ENCODE measurements at regions not wholly inside any gene's neighbourhood (a gene's known extent, or its start where the extent isn't known, plus 50 kb on each side); places are given as distances from the start of the nearest gene placed in this dataset.
"Not testable (repeated sequence)": the region's sequence is repeated elsewhere in the genome, so short reads cannot be mapped to it uniquely, and the experiment has no call there.

DNA sequence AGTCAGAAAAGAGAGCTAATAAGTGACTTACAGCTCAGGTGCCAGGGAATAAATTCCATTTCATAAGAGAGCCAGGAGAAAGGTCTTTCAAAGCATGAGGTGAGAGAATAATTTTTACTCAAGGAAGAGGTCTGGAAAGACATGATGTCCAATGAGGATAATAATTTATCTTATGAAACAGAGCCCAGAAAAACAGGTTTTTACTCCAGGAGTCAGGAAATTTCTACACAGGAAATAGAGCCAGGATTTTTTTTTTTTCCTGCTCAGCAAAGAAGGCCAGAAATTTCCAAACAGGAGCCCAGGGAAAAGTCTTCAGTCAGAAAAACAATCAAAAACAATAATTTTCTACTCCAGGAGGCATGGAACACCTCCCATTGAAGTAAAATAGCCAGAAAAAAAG lies 1185.7 kb upstream of the TSPY4 start:
- DNase-seq: no peak

DNA sequence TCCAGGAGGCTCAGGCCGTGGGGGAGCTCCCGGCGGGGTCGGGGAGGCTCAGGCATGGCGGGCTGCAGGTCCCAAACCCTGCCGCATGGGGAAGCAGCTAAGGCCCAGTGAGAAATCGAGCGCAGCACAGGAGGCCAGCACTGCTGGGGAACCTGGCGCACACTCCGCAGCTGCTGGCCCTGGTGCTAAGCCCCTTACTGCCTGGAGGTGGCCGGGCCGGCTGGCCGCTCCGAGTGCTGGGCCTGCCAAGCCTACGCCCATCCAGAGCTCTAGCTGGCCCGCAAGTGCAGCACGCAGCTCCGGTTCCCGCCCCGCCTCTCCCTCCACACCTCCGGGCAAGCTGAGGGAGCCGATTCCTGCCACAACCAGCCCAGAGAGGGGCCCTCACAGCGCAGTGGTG lies 1208.7 kb upstream of the TSPY4 start:
- no peak for DNase-seq

DNA sequence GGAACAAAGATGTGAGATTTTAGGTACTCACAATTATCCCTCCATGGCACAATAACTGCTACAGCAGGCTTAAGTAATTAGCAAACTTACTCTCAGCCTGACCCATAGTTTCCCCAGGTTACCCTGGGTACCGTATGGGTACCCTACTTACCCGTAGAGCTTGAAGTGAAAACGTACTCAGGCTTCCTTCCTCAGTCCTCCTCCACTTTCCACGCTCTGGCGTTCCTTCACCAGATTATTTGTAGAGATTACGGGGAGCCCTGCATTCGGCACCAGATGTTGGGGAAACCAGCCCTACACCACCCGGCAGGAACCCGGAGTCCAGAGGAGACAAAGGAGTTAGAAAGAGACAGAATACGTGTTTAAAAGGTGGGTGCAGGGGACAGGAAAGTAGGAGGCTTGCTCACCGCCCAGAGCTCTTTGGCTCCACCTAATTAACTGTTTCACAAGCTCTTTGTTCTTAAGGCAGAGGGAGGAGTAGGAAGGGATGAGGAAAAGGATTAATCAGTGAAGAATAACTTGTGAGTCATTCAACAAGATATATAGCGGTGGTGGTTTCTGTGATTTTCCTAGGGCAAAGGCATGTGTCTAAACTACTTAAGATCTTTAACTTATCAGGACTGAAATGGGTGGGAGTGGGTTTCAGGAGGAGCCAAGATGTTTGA lies 1211.2 kb upstream of the TSPY4 start:
- DNase-seq: no peak

DNA sequence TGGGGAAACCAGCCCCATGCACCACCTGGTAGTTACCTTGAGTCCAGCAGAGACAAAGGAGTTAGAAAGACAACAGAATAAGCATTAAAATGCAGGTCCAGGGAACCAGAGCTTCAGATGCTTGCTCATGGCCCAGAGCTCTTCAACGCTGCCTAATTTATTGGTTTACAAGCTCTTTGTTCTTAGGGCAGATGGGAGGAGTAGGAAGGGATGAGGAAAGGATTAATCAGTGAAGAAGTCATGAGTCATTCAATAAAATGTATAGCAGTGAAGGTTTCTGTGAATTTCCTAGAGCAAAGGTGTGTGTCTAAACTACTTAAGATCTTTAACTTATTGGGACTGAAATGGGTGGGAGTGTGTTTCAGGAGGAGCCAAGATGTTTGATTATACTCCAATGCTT lies 1210.3 kb upstream of the AMELY start:
- DNase-seq: no peak

DNA sequence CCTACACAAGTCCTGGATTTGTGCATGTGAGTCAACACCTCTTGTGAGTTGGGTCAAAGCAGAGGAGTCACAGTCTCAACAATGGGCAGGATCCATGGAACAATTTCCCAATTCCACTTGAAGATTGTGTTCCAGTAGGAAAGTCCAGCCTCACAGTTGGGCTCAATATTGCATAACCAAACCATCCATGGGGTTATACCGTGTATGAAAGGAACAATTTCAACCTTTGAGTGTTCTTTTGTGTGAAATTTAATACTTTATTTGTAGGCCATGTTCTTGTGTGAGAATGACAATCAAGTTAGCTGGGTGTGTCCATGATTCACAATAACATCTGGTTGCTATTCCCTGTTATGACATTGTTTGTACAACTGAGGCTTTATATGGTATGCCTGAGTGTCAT lies 1182.9 kb upstream of the AMELY start:
- DNase-seq: no peak

DNA sequence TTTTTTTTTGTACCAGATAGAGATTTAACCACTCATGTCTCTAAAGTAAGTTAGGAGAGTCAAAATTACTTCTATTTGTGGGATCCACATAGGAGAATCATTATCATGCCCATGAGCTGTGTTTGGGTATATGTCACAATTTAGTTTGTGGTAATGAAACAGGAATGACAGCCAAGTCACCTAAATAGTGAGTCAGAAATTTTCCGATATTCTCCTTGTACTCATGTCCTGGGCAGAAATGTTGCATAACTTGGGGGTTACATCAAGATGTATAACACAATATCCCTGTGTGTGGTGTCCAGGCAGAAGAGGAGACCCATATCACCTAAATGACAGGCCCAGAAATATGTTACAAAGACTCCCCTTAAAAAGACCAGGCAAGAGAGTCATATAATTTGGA lies 1181.4 kb upstream of the AMELY start:
- no peak for DNase-seq

DNA sequence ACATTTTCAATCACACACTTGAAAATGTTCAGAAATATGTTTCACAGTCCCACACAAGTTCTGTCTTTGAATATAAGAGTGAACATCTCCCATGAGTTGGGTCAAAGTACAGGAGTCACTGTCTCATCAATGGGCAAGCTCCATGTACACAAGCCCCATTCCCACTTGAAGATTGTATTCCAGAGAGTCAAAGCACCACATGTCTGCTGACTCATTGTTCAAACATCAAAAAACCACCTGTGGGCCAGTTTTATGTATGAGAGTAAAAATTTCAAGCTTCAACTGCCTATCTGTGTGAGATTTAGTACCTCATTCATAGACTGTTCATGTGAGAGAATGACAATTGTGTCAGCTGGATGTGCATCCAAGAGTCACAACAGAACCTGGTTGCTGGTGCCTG lies 1174.4 kb upstream of the AMELY start:
- no peak for DNase-seq

DNA sequence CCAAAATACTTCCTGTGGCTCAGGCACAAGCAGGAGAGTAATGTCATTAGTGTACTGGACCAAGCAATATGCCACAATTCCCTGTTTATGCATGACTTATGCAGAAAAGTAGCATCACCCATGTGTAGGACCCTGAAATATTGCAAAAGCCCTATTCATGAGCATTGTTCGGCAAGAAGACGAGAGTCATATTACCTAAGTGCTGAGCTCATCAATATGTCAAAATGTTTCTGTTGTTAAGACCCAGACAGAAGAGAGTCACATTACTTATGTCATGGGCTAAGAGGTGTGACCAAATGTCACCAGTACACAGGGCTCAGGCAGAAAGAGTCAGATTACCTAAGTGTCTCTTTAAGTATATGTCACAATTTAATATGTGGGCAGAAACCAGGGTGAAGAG lies 1172.6 kb upstream of the AMELY start:
- DNase-seq: no peak

DNA sequence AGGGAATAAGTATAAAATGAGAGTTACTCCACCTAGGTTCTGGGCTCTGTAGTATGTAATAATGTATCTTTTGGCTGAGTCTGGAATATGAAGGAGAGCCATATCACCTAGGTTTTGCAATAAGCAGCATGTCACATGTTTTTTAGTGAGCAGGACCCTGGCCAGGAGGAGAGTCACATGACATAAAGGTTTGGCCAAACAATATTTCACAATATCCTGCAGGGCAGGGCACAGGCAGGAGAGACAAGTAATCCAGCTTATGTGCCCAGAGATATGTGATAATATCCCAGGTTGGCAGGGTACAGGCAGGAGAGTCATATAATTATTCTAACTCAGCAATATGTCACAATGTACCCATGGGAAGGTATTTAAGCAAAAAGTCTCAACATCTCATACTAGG lies 1169.6 kb upstream of the AMELY start:
- DNase-seq: no peak

DNA sequence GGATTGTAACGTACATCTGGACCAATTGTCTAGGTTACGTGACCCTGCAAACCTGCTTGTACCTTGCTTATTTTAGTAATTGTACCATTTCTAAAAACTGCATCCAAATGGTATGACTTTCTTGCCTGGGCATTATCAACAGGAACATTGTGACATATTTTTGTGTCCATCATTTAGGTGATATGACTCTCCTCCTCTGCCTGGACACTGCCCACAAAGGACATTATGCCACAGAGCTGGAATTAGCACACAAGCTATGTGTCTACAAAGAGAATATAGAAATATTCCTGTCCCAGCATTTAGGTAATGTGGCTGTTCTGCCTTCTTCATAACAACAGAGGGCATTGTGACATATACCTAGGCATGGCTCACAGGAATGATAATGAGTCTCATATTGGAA lies 1153.7 kb upstream of the AMELY start:
- no peak for DNase-seq

DNA sequence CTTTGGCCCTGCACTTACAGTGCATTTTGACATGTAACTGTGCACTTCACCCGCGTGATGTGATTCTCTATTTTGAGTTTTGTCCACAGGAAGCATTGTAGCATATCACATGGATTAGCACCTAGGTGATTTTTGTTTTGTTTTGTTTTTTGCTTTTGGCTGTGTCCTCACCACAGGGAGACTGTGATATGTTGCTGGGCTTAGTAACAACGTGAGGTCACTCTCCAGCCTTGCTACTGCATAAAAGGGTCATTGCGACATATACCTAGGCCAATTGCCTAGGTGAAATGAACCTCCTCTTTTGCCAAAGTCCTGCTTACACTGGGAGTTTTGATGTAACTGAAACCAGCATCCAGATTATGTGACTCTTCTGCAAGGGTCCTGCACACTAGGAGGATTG lies 1152.9 kb upstream of the AMELY start:
- DNase-seq: no peak

DNA sequence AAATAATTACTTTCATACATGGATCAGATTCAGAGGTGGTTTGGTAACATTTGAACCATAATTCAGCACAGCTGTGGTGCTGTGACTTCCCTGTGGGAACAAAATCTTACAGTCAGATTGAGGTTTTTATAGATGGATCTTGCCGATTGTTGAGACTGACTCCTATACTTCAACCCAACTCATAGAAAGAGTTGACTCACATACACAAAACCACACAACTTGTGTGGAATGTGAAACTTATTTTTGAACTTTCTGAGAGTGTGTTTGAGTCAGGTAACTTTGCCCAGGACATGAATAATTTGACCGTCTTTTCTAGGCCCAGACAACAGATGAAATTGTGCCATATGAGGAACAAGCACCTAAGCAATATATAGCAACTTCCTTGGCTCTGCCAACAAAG lies 1152.4 kb upstream of the AMELY start:
- DNase-seq: no peak

DNA sequence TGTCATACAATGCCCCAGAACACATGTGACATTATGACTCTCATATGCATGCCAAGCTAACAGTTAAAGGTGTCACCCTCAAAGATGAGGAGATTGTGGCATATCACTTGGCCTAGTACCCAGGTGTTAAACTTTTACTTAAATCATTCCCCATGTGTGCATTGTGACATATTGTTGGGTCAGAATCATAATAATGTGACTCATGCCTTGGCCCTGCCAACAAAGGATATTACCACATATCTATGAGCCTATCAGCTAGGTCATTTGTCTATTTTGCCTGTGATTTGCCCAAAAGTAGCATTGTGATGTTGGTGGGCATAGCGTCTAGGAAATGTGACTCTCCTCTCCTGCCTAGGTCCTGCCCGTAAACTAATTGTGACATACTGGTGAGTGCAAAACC lies 1147.1 kb upstream of the AMELY start:
- no peak for DNase-seq

DNA sequence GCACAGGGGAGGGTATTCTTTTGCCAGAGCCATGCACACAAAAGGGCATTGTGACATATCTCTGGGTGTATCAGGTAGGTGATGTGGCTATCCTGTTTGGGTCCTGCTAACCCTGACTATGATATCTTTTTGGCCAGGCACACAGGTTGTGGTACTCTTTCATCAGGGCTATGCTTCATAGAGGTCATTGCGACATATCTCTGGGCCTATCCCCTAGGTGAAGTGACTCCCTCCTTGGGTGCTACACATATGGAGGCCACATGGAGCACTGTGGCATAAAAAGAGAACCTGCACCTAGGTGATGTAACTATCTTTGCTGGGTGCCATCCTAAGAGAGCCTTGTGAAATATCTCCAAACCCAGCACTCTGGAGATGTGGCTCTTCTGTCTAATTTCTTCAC lies 1139.8 kb upstream of the AMELY start:
- DNase-seq: no peak

DNA sequence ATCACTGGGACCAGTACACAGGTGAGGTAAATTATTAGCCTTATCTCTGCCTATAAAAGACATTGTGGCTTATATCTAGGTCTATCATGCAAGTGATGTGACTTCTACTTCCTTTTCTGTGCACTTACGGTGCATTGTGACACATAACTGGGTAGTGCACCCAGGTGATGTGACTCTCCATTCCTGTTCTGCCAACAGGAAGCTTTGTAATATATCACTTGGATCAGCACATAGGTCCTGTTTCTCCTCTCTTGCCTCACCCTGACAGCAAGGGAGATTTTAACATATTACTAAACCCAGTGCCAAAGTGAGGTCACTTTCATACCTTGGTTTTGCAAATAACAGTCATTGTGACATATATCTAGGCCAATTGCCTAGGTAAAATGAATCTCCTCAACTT lies 1129.7 kb upstream of the AMELY start:
- DNase-seq: no peak

DNA sequence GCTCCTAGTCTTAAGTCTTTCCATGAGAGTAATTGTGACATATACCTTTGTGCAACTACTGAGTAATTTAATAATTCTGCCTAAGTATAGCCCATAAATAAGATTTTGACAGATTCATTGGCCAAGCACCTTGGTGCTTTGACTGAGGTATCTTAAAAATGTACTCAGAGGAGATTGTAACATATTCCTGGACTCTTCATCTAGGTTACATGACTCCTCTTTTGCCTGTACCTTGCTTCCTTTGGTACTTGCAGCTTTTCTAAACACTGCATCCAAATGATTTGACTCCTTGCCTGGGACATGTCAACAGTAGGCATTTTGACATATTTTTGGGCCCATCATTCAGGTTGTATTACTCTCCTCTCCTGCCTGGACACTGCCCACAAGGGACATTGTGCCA lies 1125.0 kb upstream of the AMELY start:
- DNase-seq: no peak

DNA sequence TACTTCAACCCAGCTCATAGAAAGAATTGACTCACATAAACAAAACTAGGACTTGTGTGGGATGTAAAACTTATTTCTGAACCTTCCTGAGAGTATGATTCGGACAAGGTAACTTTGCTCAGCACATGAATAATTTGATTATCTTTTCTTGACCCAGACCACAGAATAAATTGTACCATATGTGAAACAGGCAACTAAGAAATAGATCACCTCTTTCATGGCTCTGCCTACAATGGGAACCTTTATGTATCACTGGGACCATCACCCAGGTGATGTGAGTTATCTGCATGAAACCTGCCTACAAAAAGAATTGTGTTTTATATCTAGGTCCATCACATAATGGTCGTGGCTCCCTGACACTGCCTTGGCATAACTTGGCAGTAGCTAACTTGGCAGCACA lies 1124.1 kb upstream of the AMELY start:
- DNase-seq: no peak

DNA sequence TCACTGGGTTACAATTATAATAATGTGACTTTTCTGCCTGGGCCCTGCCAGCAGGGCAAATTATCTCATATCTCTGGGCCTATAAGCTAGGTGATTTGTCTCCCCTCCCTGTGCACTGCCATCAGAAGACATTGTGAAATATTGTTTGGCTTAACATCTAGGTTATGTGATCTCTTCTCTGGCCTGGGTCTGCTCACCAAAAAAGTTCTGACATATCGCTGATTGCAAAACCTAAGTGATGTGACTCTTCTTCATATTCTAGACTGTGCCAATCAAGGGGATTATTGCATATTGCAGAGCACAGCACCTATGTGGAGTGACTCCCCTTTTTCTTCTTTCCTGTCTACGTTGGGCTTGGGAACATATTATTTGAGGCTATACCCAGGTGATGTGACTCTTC lies 1123.1 kb upstream of the AMELY start:
- DNase-seq: no peak

DNA sequence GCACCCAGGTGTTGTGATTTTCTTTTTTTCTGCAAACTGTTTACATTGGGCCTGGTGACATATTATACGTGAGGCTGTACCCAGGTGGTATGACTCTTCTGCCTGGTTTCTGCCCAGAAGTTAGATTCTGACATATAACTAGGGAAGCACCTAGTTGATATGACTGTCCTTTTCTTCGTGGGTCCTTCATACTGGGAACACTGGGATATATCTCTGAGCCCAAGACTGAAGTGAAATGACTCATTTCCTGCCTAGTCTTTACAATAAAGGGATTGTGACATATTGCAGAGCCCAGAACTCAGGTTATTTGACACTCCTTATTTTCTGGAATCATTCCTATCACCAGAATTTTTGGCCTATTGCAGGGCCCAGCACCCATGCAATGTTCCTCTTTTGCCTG lies 1121.6 kb upstream of the AMELY start:
- DNase-seq: no peak

DNA sequence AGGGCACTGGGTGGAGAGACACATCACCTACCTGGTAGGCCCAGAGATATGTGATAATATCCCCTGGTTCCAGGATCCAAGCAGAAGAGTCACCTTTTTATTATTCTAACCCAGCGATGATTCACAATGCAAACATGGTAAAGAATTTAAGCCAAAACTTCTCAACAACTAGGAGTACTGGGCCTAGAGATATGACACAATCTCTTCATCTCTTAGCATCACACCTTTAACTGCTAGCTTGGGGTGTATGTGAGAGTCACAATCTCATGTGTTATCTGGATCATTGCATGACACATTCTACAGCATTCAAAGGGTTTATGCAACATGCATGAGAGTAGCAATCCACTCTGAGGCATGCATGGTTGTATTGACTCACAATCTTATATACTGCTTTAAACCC lies 1109.0 kb upstream of the AMELY start:
- DNase-seq: no peak

DNA sequence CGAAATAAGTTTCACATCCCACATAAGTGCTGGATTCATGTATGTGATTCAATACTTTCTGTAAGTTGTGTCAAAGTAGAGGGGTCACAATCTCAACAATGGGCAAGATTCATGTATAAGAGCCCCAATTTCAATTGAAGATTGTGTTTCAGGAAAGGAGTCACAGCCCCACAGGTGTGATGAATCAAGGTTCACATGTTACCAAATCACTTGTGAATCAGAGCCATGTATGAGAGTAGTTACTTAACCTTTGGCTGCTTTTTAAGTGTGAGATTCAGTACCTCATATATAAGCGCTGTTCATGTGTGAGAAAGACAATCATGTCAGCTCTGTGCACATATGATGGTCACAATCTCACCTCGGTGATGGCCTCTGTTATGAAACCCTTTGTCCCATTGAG lies 1100.0 kb upstream of the AMELY start:
- DNase-seq: no peak

DNA sequence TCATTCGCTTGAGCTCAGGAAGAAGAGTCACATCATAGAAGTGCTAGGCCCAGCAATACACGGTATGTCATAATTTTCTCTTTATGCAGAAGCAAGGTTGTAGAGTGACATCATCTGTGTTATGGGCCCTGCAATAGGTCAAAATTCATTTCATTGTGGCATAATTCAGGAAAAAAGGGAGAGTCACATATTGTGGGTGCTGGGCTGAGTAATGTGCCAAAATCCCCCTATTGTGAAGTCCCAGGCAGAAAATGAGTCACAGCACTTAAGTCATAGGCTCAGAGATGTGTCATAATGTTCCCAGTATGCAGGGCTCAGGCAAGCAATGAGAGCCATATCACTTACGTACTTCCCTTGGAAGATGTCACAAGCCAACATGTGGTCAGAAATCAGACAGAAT lies 1092.6 kb upstream of the AMELY start:
- DNase-seq: no peak

DNA sequence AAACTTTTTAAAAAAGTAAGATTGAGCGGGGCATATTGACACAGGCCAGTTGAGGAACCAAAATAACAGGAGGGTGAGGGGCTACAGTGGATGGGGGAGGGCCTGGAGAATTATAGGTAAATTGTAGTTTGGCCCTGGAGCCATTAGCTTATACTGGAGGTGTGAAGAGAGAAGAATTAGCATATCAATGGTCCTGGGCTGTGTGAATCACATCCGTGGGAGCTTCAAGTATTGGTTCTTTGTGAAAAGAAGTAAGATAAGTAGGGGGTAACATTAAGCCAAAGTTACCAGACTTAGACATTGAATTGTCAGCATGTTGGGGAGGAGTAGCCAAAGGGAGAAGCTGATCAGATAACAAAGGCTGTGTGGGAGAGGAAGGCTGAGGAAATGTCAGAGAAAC lies 1085.2 kb upstream of the AMELY start:
- DNase-seq: no peak

DNA sequence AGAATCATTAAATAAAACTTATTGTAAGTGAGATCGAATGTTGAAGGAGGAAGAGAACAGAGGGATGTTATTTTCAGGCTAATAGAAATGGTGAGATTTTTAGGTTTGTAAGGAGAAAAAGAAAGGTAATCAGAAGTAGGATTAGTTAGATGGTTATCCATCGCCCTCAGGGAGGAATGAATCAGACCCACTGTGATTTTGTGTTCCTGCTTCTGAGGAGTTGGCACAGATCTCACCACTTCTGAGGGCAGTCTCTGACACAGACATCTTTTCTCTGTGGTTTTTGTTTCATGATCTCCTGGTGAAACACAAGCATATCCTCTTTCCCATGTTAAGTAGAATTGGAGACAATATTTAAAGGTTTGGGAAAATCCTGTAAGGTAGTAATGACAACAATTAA lies 1083.2 kb upstream of the AMELY start:
- DNase-seq: not testable (repeated sequence)

DNA sequence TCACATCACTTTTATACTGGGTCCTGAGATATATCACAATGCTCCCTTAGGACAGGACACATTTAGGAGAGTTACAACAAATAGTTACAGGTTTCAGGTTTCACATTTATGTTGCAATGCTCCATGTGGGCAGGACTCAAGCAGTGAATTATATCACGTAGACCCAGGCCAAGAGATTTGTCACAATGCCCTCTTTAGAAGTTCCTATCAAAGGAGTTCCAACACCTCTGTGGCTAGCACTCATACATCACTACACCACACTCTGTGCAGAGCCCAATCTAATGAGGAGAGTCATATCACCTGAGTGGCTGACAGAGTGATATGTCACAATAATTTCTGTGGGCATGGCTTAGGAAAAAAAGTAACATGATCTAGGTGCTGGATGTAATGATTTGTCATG lies 1068.2 kb upstream of the AMELY start:
- no peak for DNase-seq

DNA sequence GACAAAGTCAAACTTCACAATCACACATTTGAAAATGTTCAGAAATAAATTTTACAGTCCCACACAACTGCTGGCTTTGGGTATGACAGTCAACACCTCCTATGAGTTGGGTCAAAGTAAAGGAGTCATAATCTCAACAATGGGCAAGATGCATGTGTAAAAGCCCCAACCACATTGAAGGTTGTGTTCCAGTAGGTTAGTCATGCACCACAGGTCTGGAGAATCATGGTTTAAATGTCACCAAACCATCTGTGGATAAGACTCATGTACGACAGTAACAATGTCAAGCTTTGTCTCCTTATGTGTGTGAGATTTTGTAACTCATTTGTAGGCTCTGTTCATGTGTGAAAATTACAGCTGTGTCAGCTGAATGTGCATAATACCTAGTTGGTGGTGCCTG lies 1065.7 kb upstream of the AMELY start:
- DNase-seq: no peak
